IMR-90 (cell line): ENCODE measurements at regions not wholly inside any gene's neighbourhood (a gene's known extent, or its start where the extent isn't known, plus 50 kb on each side); places are given as distances from the start of the nearest gene placed in this dataset.

Experiments used
- ATAC-seq: fragments of 200-7000 bp; cut with Tn5 transposase; 2 replicates; pipeline ENCODE4 v1.9.1; 2020; ENCODE audit warnings: low read depth, mild to moderate bottlenecking, moderate library complexity
- BruUV-seq: library from RNA; stranded (reverse); fragments of 400-500 nt; replicated peaks from 2 replicates; lab custom pipeline; 2021; lab: Mats Ljungman, UMichigan
- CTCF ChIA-PET: fragments of 300-600 bp; formaldehyde crosslinking; extraction: SDS; loops from one replicate; lab custom pipeline; 2021; ENCODE audit warnings: antibody characterized with exemption; lab: Yijun Ruan, JAX
- POLR2A ChIA-PET: fragments of 300-600 bp; sonication (Branson Sonifier 250); formaldehyde crosslinking; loops from one replicate; lab custom pipeline; 2022; ENCODE audit warnings: antibody characterized with exemption; ENCODE audit not compliant: unreplicated experiment; lab: Charles Lee
- DNase-seq: peaks from one replicate; pipeline ENCODE4 v3.0.0; 2013
- H2AFZ ChIP-seq: replicated peaks from 2 replicates; pipeline ENCODE3; 2013; ENCODE audit warnings: low read length, mild to moderate bottlenecking; ENCODE audit not compliant: poor library complexity
- H2AK5ac ChIP-seq: 2 replicates; pipeline ENCODE4 v1.6.1; 2013; ENCODE audit warnings: low read depth, low read length, inconsistent platforms
- H2AK9ac ChIP-seq: replicated peaks from 2 replicates; pipeline ENCODE3; 2013; ENCODE audit warnings: mild to moderate bottlenecking, low read depth, low read length, moderate library complexity; ENCODE audit not compliant: poor library complexity
- H2BK120ac ChIP-seq: 2 replicates; pipeline ENCODE4 v1.6.1; 2013; ENCODE audit warnings: low read depth, low read length, inconsistent platforms
- H2BK15ac ChIP-seq: 3 replicates; pipeline ENCODE4 v1.6.1; 2013; ENCODE audit warnings: low read depth, low read length, inconsistent platforms
- H2BK20ac ChIP-seq: 2 replicates; pipeline ENCODE4 v1.6.1; 2013; ENCODE audit warnings: low read depth, mild to moderate bottlenecking, inconsistent platforms, low read length, moderate library complexity
- H2BK5ac ChIP-seq: 2 replicates; pipeline ENCODE4 v1.6.1; 2013; ENCODE audit warnings: mild to moderate bottlenecking, low read depth, low read length, inconsistent platforms; ENCODE audit not compliant: poor library complexity, severe bottlenecking
- H3K14ac ChIP-seq: replicated peaks from 2 replicates; pipeline ENCODE4 v1.6.1; 2013; ENCODE audit warnings: low read depth, low read length, inconsistent platforms
- H3K18ac ChIP-seq: 2 replicates; pipeline ENCODE4 v1.6.1; 2013; ENCODE audit warnings: low read depth, low read length, control low read depth
- H3K23ac ChIP-seq: 2 replicates; pipeline ENCODE4 v1.6.1; 2013; ENCODE audit warnings: low read depth, low read length, inconsistent platforms
- H3K27ac ChIP-seq: 2 replicates; pipeline ENCODE4 v1.5.1; 2013; ENCODE audit warnings: mild to moderate bottlenecking, control low read depth, low read length; ENCODE audit not compliant: insufficient read depth
- H3K27me3 ChIP-seq: 2 replicates; pipeline ENCODE4 v1.6.1; 2013; ENCODE audit warnings: low read length; ENCODE audit not compliant: control insufficient read depth, insufficient read depth
- H3K36me3 ChIP-seq: 2 replicates; pipeline ENCODE4 v1.6.1; 2013; ENCODE audit warnings: low read length, mixed read lengths; ENCODE audit not compliant: control insufficient read depth, insufficient read depth
- H3K4ac ChIP-seq: 2 replicates; pipeline ENCODE4 v1.6.1; 2013; ENCODE audit warnings: low read depth, low read length, inconsistent platforms
- H3K4me1 ChIP-seq: 2 replicates; pipeline ENCODE4 v1.6.1; 2013; ENCODE audit warnings: low read length, mixed read lengths; ENCODE audit not compliant: control insufficient read depth, insufficient read depth
- H3K4me2 ChIP-seq: 2 replicates; pipeline ENCODE4 v1.6.1; 2013; ENCODE audit warnings: low read depth, mild to moderate bottlenecking, control low read depth, low read length, moderate library complexity
- H3K4me3 ChIP-seq: 2 replicates; pipeline ENCODE4 v1.5.1; 2013; ENCODE audit warnings: low read depth, mild to moderate bottlenecking, control low read depth, low read length, moderate library complexity; ENCODE audit not compliant: insufficient read depth
- H3K56ac ChIP-seq: 2 replicates; pipeline ENCODE4 v1.6.1; 2013; ENCODE audit warnings: low read length, inconsistent platforms; ENCODE audit not compliant: insufficient read depth; ENCODE audit errors: extremely low read depth
- H3K79me1 ChIP-seq, 2 experiments: 2 replicates each; pipeline ENCODE4 v1.6.1; 2013; ENCODE audit warnings: low read length in 2 of 2, inconsistent platforms in 1 of 2, low read depth in 1 of 2
- H3K9ac ChIP-seq: 2 replicates; pipeline ENCODE4 v1.6.1; 2013; ENCODE audit warnings: low read depth, low read length, control low read depth
- H3K9me1 ChIP-seq: 2 replicates; pipeline ENCODE4 v1.6.1; 2013; ENCODE audit warnings: low read length, inconsistent platforms; ENCODE audit not compliant: insufficient read depth
- H3K9me3 ChIP-seq: 2 replicates; pipeline ENCODE4 v1.6.1; 2013; ENCODE audit warnings: low read length; ENCODE audit not compliant: control insufficient read depth, insufficient read depth
- H4K20me1 ChIP-seq: 2 replicates; pipeline ENCODE4 v1.6.1; 2013; ENCODE audit warnings: low read length, inconsistent platforms; ENCODE audit not compliant: insufficient read depth
- H4K5ac ChIP-seq: 2 replicates; pipeline ENCODE4 v1.6.1; 2013; ENCODE audit warnings: mild to moderate bottlenecking, low read depth, low read length, control low read depth
- H4K8ac ChIP-seq, 2 experiments: 2 replicates each; pipeline ENCODE4 v1.6.1; 2013; ENCODE audit warnings: low read depth in 2 of 2, low read length in 2 of 2, control low read depth in 1 of 2, inconsistent platforms in 1 of 2
- H4K91ac ChIP-seq: 2 replicates; pipeline ENCODE4 v1.6.1; 2013; ENCODE audit warnings: low read depth, low read length, inconsistent platforms; ENCODE audit not compliant: insufficient read depth
- CEBPB ChIP-seq: IDR thresholded peaks from 2 replicates; pipeline ENCODE4 v1.6.1; 2012; ENCODE audit warnings: low read depth, low read length, improper control_type of control experiment
- CTCF ChIP-seq: conservative IDR thresholded peaks from 2 replicates; pipeline ENCODE4 v1.5.1; 2012; ENCODE audit warnings: mild to moderate bottlenecking, low read depth, low read length, improper control_type of control experiment
- FOS ChIP-seq: fragments of 150-350 bp; IDR thresholded peaks from 2 replicates; pipeline ENCODE4 v1.6.1; 2016; ENCODE audit warnings: low read depth, low read length
- MXI1 ChIP-seq: IDR thresholded peaks from 2 replicates; pipeline ENCODE4 v1.6.1; 2012; ENCODE audit warnings: low read depth, mild to moderate bottlenecking, low read length, moderate library complexity, borderline replicate concordance
- NFE2L2 ChIP-seq: fragments of 150-350 bp; IDR thresholded peaks from 2 replicates; pipeline ENCODE4 v1.6.1; 2016; ENCODE audit warnings: low read depth, mild to moderate bottlenecking, low read length
- RAD21 ChIP-seq: IDR thresholded peaks from 2 replicates; pipeline ENCODE4 v1.6.1; 2012; ENCODE audit warnings: low read length, improper control_type of control experiment
- SMC3 ChIP-seq: fragments of 150-350 bp; IDR thresholded peaks from 2 replicates; pipeline ENCODE4 v1.6.1; 2016; ENCODE audit warnings: low read depth, mild to moderate bottlenecking, antibody characterized with exemption, low read length, moderate library complexity
- USF2 ChIP-seq: fragments of 150-350 bp; IDR thresholded peaks from 2 replicates; pipeline ENCODE4 v1.6.1; 2017; ENCODE audit warnings: mild to moderate bottlenecking, antibody characterized with exemption, low read length, low read depth
- WGBS, 2 experiments: methylation state at CpG; one replicate each; pipeline versions ENCODE4 v1.1.5 to v1.1.7; 2013; ENCODE audit warnings: missing lambda C conversion rate in 2 of 2; ENCODE audit not compliant: insufficient read length in 1 of 2; ENCODE audit errors: extremely low coverage in 2 of 2; 5-methylcytosine and 5-hydroxymethylcytosine counted together
- dilution Hi-C: fragments of 300-500 bp; cut with HindIII; formaldehyde crosslinking; loops from one replicate; pipeline ENCODE4 v1.14.3; 2018; ENCODE audit warnings: low sequenced_read_pairs; ENCODE audit not compliant: unreplicated experiment
- in situ Hi-C: fragments of 300-500 bp; cut with MboI; formaldehyde crosslinking; loops from 3 replicates; pipeline ENCODE4 v1.14.3; 2019; ENCODE audit warnings: low sequenced_read_pairs, inconsistent platforms, mixed read lengths
- intact Hi-C: fragments of 100-400 bp; cut with micrococcal nuclease; formaldehyde crosslinking; loops from 2 replicates; pipeline ENCODE4 v1.10.0; 2022

- ChIA-PET POLR2A (no interaction called here), CTCF (no interaction called here)
- H3K4me3 ChIP-seq = no peak overlapping the region
These were observed 405.6 kb downstream of the NPHP4 start for GRCh38 chr1:5586629-5587028.

More at GRCh38 chr1:5586629-5587028, 405.6 kb downstream of the NPHP4 start:
- Histone ChIP-seq H3K18ac (no peak overlapping the region), H2BK5ac (no peak overlapping the region), H3K4me1 (no peaks in the 10 kb centered on the region), H3K9me3 (peaks cover 15% of the 10 kb centered on the region), H4K5ac (no peak overlapping the region), H3K4me2 (no peak overlapping the region), H3K36me3 (no peaks in the 10 kb centered on the region), H4K8ac (no peak overlapping the region), H2AK5ac (no peak overlapping the region), H3K14ac (no peak overlapping the region), H2AFZ (no peak overlapping the region), H3K9me1 (no peaks in the 10 kb centered on the region), H3K9ac (no peak overlapping the region), H3K4ac (no peak overlapping the region), H2BK120ac (no peak overlapping the region), H3K79me1 (no peaks in the 10 kb centered on the region), H2BK15ac (no peak overlapping the region), H3K27ac (no peak overlapping the region), H4K91ac (no peak overlapping the region), H3K23ac (no peak overlapping the region), H3K27me3 (no peaks in the 10 kb centered on the region), H2AK9ac (no peak overlapping the region), H3K56ac (no peak overlapping the region), H4K20me1 (no peaks in the 10 kb centered on the region), H2BK20ac (no peak overlapping the region)
- dilution Hi-C loops = no loop called here
- TF ChIP-seq CTCF (no peak), SMC3 (no peak), FOS (no peak), NFE2L2 (no peak), CEBPB (no peak), MXI1 (no peak), USF2 (no peak), RAD21 (no peak)
- WGBS, 2 experiments = no CpG with 5 or more reads among the region's 4 CpGs
- intact Hi-C loops = no loop called here
- ATAC-seq (no peak), DNase-seq (no peak)
- no TSS peak for BruUV-seq
- in situ Hi-C loops = no loop called here
